GM21737 (cell line): ENCODE measurements at regions not wholly inside any gene's neighbourhood (a gene's known extent, or its start where the extent isn't known, plus 50 kb on each side); places are given as distances from the start of the nearest gene placed in this dataset.
"Not testable (repeated sequence)": the region's sequence is repeated elsewhere in the genome, so short reads cannot be mapped to it uniquely, and the experiment has no call there.

Experiments
- ATAC-seq: cut with Tn5 transposase; IDR thresholded peaks from one replicate; pipeline ENCODE4 v1.9.1; 2021; ENCODE audit warnings: mild to moderate bottlenecking, moderate library complexity; ENCODE audit not compliant: unreplicated experiment

- ATAC-seq, result no peak
Measured at GRCh38 chr3:125645616-125646015, 50.3 kb upstream of the OSBPL11 start.

GRCh38 chr3:125646581-125646980, 51.3 kb upstream of the OSBPL11 start:
- no peak for ATAC-seq

- ATAC-seq, result no peak
Measured at GRCh38 chr3:125647318-125648014, 52.2 kb upstream of the OSBPL11 start.

GRCh38 chr3:125651244-125651643, 55.9 kb upstream of the OSBPL11 start:
- no peak for ATAC-seq

- no peak for ATAC-seq
Measured at GRCh38 chr3:125652349-125652748, 57.1 kb upstream of the OSBPL11 start.

- no peak for ATAC-seq
Measured at GRCh38 chr3:125654526-125654925, 59.2 kb upstream of the OSBPL11 start.

GRCh38 chr3:125662675-125663074, 67.4 kb upstream of the OSBPL11 start:
- no peak for ATAC-seq

GRCh38 chr3:125670352-125670751, 75.1 kb upstream of the OSBPL11 start:
- ATAC-seq, result no peak

GRCh38 chr3:125670945-125671344, 75.6 kb upstream of the OSBPL11 start:
- no peak for ATAC-seq

GRCh38 chr3:125671461-125672243, 76.4 kb upstream of the OSBPL11 start:
- no peak for ATAC-seq

GRCh38 chr3:125675791-125676190, 80.5 kb upstream of the OSBPL11 start:
- ATAC-seq, result no peak

GRCh38 chr3:125679258-125679657, 84.0 kb upstream of the OSBPL11 start:
- no peak for ATAC-seq

GRCh38 chr3:125681146-125681545, 85.8 kb upstream of the OSBPL11 start:
- ATAC-seq, result no peak

GRCh38 chr3:125681906-125682305, 86.6 kb upstream of the OSBPL11 start:
- ATAC-seq, result not testable (repeated sequence)

GRCh38 chr3:125682610-125683009, 87.3 kb upstream of the OSBPL11 start:
- ATAC-seq, result not testable (repeated sequence)

- ATAC-seq, result no peak
Measured at GRCh38 chr3:125683067-125683829, 88.0 kb upstream of the OSBPL11 start.

- ATAC-seq, result no peak
Measured at GRCh38 chr3:125684199-125684598, 88.9 kb upstream of the OSBPL11 start.

- ATAC-seq, result not testable (repeated sequence)
Measured at GRCh38 chr3:125685741-125686140, 90.4 kb upstream of the OSBPL11 start.

- no peak for ATAC-seq
Measured at GRCh38 chr3:125692361-125692760, 97.1 kb upstream of the OSBPL11 start.

GRCh38 chr3:125693887-125694286, 98.6 kb upstream of the OSBPL11 start:
- ATAC-seq, result no peak

- ATAC-seq, result no peak
Measured at GRCh38 chr3:125694761-125695294, 99.5 kb upstream of the OSBPL11 start.
